A549 (cell line): ENCODE measurements at regions not wholly inside any gene's neighbourhood (a gene's known extent, or its start where the extent isn't known, plus 50 kb on each side); places are given as distances from the start of the nearest gene placed in this dataset.

Experiments
- CHD2 ChIP-seq: fragments of 150-350 bp; IDR thresholded peaks from 2 replicates; pipeline ENCODE4 v1.6.1; 2014; ENCODE audit warnings: low read length; ENCODE audit not compliant: partially characterized antibody
- CHD4 ChIP-seq: fragments of 200-600 bp; sonication (generic); IDR thresholded peaks from 2 replicates; pipeline ENCODE4 v1.6.1; 2016; ENCODE audit warnings: antibody characterized with exemption, mild to moderate bottlenecking, borderline replicate concordance
- CTCF ChIP-seq: fragments of >200 bp; sonication (Bioruptor Twin); formaldehyde crosslinking; IDR thresholded peaks from 3 replicates; pipeline ENCODE4 v1.5.1; 2016
- ESRRA ChIP-seq: fragments of 150-350 bp; IDR thresholded peaks from 2 replicates; pipeline ENCODE4 v1.6.1; 2014; ENCODE audit warnings: mild to moderate bottlenecking, low read length, borderline replicate concordance
- FOSL2 ChIP-seq, 2 experiments: fragments of 450-650 bp in 1 of 2; fragments of >200 bp in 1 of 2; sonication (Bioruptor Twin) in 1 of 2; formaldehyde crosslinking; IDR thresholded peaks; 2 replicates each; pipeline versions ENCODE4 v1.5.0 to v1.6.1; 2016 to 2020; ENCODE audit warnings: mild to moderate bottlenecking in 1 of 2, moderate library complexity in 1 of 2
- JUN ChIP-seq, 2 experiments: fragments of >200 bp; sonication (Bioruptor Twin); formaldehyde crosslinking; IDR thresholded peaks; 2 replicates in 1 of 2; 3 replicates in 1 of 2; pipeline ENCODE4 v1.6.1; 2016 to 2017
- MAX ChIP-seq: IDR thresholded peaks from 2 replicates; pipeline ENCODE4 v1.6.1; 2012
- MYC ChIP-seq: IDR thresholded peaks from 2 replicates; pipeline ENCODE4 v1.6.1; 2012; ENCODE audit warnings: mild to moderate bottlenecking, inconsistent platforms, low read length, improper control_type of control experiment, borderline replicate concordance
- POLR2A ChIP-seq: IDR thresholded peaks from 2 replicates; pipeline ENCODE4 v1.6.1; 2012; ENCODE audit warnings: mild to moderate bottlenecking, low read length
- RAD21 ChIP-seq, 2 experiments: fragments of >200 bp in 1 of 2; sonication (Bioruptor Twin) in 1 of 2; formaldehyde crosslinking in 1 of 2; IDR thresholded peaks in 1 of 2; conservative IDR thresholded peaks in 1 of 2; 2 replicates in 1 of 2; 3 replicates in 1 of 2; pipeline ENCODE4 v1.6.1; 2012 to 2018; ENCODE audit warnings: inconsistent platforms in 1 of 2
- REST ChIP-seq: fragments of 200-600 bp; sonication (generic); IDR thresholded peaks from 2 replicates; pipeline ENCODE4 v1.6.1; 2016; ENCODE audit warnings: antibody characterized with exemption, mild to moderate bottlenecking, moderate library complexity
- ZNF302 ChIP-seq: fragments of 250-450 bp; sonication (Bioruptor Pico); IDR thresholded peaks from 2 replicates; pipeline ENCODE4 v1.9.0; 2021; ENCODE audit warnings: inconsistent platforms, mild to moderate bottlenecking, moderate library complexity

GRCh38 chr5:57690724-57691123, 208.1 kb upstream of the ACTBL2 start:
- no peak for TF ChIP-seq CTCF
- TF ChIP-seq ZNF302 (CRISPR knock-in tag), result no peak
- no peak for TF ChIP-seq POLR2A
- TF ChIP-seq ESRRA, result no peak
- TF ChIP-seq RAD21 (conservative IDR thresholded peaks at IDR 0.05 in 1 of 2, IDR thresholded peaks at IDR 0.05 in 1 of 2), result no peak
- no peak for TF ChIP-seq FOSL2 (IDR thresholded peaks at IDR 0.05)
- no peak for TF ChIP-seq FOSL2 (CRISPR knock-in tag; IDR thresholded peaks at IDR 0.05)
- no peak for TF ChIP-seq CHD2
- no peak for TF ChIP-seq MAX
- no peak for TF ChIP-seq MYC
- TF ChIP-seq CHD4, result no peak
- TF ChIP-seq JUN (IDR thresholded peaks at IDR 0.05), result no peak
- no peak for TF ChIP-seq REST
